ENCODE measurements at regions not wholly inside any gene's neighbourhood (a gene's known extent, or its start where the extent isn't known, plus 50 kb on each side); places are given as distances from the start of the nearest gene placed in this dataset.

GRCh38 chr2:239845968-239846367 lies 179.2 kb downstream of the NDUFA10 start:
- POLR2A ChIA-PET: no interaction called here
- Histone ChIP-seq H3K4me1 (ENCODE audit: control insufficient read depth, extremely low read depth, insufficient read depth, low read length) (no peaks in the 10 kb centered on the region), H3K36me3 (ENCODE audit: control insufficient read depth in 2 of 2, extremely low read depth in 1 of 2, insufficient read depth in 2 of 2, low read length in 2 of 2) (no peaks in the 10 kb centered on the region), H3K4me3 (replicated peaks in 1 of 3; ENCODE audit: insufficient read depth in 1 of 3, low read depth in 1 of 3, low read length in 3 of 3) (no peak overlapping the region), H2AFZ (ENCODE audit: low read depth, low read length) (no peak overlapping the region), H3K9ac (replicated peaks; ENCODE audit: extremely low read depth, insufficient read depth, low read length) (no peak overlapping the region), H3K9me1 (replicated peaks; ENCODE audit: control insufficient read depth, extremely low read depth, insufficient read depth, low read length) (no peaks in the 10 kb centered on the region), H3K4me2 (ENCODE audit: insufficient read depth, low read length) (no peak overlapping the region), H3K79me2 (ENCODE audit: control insufficient read depth, insufficient read depth, low read length) (no peaks in the 10 kb centered on the region), H3K27ac (ENCODE audit: insufficient read depth, low read depth, low read length) (no peak overlapping the region), H4K20me1 (replicated peaks; ENCODE audit: control insufficient read depth, extremely low read depth, insufficient read depth, low read length) (no peaks in the 10 kb centered on the region), H3K27me3 (ENCODE audit: control insufficient read depth in 2 of 2, insufficient read depth in 2 of 2, low read length in 2 of 2) (no peaks in the 10 kb centered on the region), H3K9me3 (replicated peaks; ENCODE audit: control insufficient read depth, insufficient read depth, low read length) (no peaks in the 10 kb centered on the region)
- CTCF ChIA-PET: no interaction called here
- FAIRE-seq: no peak
- dilution Hi-C loops (cut with MboI; ENCODE audit: extremely low pct_ligation_motif_present, low sequenced_read_pairs): no loop called here
- no TSS peak for BruUV-seq (replicated peaks)
- TF ChIP-seq MAX (IDR thresholded peaks at IDR 0.05; ENCODE audit: insufficient read depth, insufficient read length) (no peak), EZH2 (IDR thresholded peaks at IDR 0.05; ENCODE audit: borderline replicate concordance, low read depth, low read length, severe bottlenecking) (no peak), FOS (IDR thresholded peaks at IDR 0.05; ENCODE audit: borderline replicate concordance, insufficient read depth, low read length) (no peak), POLR2AphosphoS5 (IDR thresholded peaks at IDR 0.05; ENCODE audit: insufficient read depth, low read depth, low read length) (no peak), MYC (IDR thresholded peaks at IDR 0.05; ENCODE audit: low read depth, low read length) (no peak), CTCF (IDR thresholded peaks at IDR 0.05; ENCODE audit: extremely low read depth in 1 of 2, insufficient read depth in 1 of 2, low read depth in 1 of 2, low read length in 2 of 2) (no peak), JUN (IDR thresholded peaks at IDR 0.05; ENCODE audit: borderline replicate concordance, insufficient read depth, insufficient read length, low read depth) (no peak), POLR2A (IDR thresholded peaks at IDR 0.05; ENCODE audit: low read depth, low read length) (no peak), GATA2 (IDR thresholded peaks at IDR 0.05; ENCODE audit: insufficient read depth, insufficient read length, low read depth, low read length) (no peak)
- DNase-seq (ENCODE audit: low read depth, low spot score): no peak
- intact Hi-C loops (cut with micrococcal nuclease): no loop called here
